HG02759 (cell line): ENCODE measurements at regions not wholly inside any gene's neighbourhood (a gene's known extent, or its start where the extent isn't known, plus 50 kb on each side); places are given as distances from the start of the nearest gene placed in this dataset.
"Not testable (repeated sequence)": the region's sequence is repeated elsewhere in the genome, so short reads cannot be mapped to it uniquely, and the experiment has no call there.

Source experiments
- ATAC-seq: cut with Tn5 transposase; IDR thresholded peaks from one replicate; pipeline ENCODE4 v1.9.1; 2021; ENCODE audit warnings: mild to moderate bottlenecking, moderate library complexity; ENCODE audit not compliant: unreplicated experiment

DNA sequence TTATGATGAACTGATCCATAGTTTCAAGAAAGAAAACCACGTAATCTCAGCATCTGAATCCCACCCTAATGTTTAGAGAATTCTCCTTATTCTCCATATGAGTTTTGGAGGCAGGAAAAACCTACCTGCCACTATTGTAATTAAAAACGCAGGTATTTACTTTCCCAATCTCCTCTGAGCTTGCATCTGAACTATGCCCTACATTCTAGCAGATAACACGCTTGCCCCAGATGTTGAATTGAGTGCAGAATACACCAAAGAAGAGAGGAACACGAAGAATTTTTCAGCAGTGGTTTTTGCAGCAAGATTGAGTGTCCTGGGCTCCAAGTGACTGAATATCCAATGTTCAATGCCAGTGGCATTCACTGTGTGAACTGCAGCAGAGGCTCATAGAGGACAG lies 182.4 kb downstream of the COX18 start:
- no peak for ATAC-seq

DNA sequence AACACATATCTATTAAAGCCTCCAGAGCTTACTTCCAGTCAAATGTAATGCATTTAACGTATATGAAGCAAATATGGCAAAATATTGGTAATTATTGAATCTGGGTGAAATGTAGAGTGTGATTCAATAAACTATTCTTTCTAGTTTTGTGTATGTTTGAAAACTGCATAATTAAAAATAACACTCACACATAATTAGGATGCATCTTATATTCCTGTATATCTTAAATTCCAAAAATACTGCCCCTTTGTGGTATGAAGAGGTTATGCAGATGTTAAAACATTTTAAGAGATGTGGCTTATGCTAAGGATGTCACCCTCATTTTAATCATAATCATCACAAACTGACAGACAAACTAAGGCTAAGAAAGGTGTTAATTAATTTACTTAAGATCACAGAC lies 182.9 kb downstream of the COX18 start:
- ATAC-seq = no peak

- ATAC-seq = not testable (repeated sequence)
Measured at GRCh38 chr4:72884225-72884624, 185.3 kb downstream of the COX18 start.

DNA sequence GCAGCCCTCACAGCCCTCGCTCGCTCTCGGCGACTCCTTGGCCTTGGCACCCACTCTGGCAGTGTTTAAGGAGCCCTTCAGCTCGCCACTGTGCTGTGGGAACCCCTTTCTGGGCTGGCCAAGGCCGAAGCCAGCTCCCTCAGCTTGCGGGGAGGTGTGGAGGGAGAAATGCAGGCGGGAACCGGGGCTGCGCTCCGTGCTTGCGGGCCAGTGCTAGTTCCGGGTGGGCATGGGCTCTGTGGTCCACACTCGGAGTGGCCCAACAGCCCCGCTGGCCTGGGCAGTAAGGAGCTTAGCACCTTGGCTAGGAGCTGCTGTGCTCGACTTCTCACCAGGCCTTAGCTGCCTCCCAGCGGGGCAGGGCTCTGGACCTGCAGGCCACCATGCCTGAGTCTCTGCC lies 192.6 kb downstream of the COX18 start:
- no peak for ATAC-seq

DNA sequence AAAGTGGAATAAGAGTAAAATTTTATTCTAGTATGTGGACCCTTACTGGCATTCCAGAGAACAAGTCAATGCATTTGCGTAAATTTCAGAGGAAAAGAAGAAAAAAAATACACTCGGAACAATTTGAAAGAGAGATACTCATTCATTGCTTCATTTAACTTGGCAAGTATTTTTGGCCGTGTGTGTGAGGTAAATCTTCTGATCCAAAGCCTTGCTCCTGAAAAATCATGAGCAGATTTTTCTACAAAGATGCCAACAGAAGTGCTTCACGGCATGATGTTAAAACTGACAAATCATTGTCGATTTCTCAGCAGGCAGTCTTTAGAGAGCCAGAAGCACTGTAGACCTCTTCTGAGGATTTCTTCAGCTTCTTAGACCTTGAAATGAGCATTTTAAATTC lies 194.0 kb downstream of the COX18 start:
- no peak for ATAC-seq

GRCh38 chr4:72875138-72875537 lies 194.4 kb downstream of the COX18 start:
- ATAC-seq = no peak

GRCh38 chr4:72864898-72865297 lies 204.6 kb downstream of the COX18 start:
- no peak for ATAC-seq

DNA sequence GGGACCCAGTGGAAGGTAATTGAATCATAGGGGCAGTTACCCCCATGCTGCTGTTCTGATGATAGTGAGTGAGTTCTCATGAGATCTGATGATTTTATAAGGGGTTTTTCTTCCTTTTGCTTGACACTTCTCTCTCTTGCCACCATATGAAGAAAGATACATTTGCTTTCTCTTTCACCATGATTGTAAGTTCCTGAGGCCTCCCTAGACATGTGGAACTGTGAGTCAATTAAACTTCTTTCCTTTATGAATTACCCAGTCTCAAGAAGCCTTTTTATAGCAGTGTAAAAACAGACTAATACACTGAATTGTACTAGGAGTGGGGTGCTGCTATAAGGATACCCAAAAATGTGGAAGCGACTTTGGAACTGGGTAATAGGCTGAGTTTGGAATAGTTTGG lies 205.2 kb downstream of the COX18 start:
- ATAC-seq = not testable (repeated sequence)

GRCh38 chr4:72860766-72861165 lies 208.8 kb downstream of the COX18 start:
- ATAC-seq = no peak

DNA sequence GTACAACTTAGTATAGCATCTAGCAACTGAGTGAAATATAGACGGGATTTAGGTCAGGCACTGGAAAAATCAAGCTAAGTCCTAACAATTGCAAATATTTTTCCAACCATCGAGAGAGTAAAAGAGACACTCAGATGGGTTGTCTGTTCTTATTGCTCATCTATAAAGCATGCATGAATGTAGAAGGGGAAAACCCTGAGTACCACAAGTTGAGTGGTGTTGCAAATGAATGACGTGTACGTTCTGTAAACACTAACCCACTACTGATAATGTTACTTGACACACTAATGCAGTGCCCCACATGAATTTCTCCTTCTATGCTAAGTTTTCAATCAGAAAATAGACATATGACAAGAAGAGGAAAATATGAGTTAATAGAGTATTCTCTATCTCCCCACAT lies 211.2 kb downstream of the COX18 start:
- no peak for ATAC-seq

DNA sequence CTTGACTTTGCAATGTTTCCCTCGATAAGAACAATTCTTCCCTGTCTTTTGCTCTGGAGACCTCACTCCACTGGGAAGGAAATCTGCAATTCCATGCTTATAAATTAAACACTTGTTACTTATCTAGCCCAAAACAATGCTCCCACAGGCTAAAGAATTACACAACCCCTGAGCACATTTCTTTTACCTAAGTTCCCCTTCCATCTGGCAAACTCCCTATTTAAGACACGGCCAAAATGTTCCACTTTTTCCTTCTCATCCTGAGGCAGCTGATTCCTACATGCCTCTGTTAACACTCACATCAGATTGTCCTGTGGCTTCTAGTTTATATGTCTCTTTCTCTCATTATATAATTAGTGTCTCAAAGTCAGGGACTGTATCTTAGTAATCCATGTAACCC lies 211.7 kb downstream of the COX18 start:
- ATAC-seq = no peak

GRCh38 chr4:72857216-72857615 lies 212.3 kb downstream of the COX18 start:
- ATAC-seq = no peak

DNA sequence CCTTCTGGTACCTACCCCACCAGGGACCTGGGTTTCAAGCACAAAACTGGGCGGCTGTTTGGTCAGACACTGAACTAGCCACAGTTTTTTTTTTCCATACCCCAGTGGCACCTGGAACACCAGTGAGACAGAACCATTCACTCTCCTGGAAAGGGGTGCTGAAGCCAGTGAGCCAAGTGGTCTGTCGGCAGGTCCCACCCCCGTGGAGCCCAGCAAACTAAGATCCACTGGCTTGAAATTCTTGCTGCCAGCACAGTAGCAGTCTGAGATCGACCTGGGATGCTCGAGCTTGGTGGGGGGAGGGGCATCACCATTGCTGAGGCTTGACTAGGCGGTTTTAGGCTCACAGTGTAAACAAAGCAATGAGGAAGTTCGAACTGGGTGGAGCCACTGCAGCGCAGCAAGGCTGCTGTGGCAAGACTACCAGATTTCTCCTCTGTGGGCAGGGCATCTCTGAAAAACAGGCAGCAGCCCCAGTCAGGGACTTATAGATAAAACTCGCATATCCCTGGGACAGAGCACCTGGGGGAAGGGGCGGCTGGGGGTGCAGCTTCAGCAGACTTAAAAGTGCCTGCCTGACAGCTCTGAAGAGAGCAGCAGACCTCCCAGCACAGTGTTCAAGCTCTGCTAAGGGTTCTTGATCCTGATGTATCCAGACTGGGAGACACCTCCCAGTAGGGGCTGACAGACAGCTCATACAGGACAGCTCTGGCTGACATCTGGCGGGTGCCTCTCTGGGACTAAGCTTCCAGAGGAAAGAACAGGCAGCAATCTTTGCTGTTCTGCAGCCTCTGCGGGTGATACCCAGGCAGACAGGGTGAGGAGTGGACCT lies 223.0 kb downstream of the COX18 start:
- ATAC-seq = no peak

DNA sequence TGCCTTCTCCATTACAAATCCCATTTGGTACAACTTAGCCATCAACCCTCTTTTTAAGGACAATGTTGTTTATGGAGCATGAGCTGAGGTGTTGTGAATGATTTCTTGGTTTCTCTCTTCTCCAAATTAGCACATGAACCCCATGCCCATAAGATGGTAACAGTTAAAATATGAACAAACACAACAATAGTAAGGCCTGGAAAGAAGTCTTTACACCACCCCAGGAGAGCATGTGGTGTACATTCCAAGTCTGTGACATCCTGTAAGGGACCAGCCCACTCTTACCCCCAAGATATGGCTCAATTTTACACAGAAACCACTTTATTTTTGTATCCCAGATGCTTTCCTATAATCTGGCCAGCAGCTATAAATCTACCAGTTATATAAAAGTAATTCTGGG lies 226.1 kb downstream of the COX18 start:
- ATAC-seq = no peak

GRCh38 chr4:72842323-72842722 lies 227.2 kb downstream of the COX18 start:
- no peak for ATAC-seq

- ATAC-seq = not testable (repeated sequence)
Measured at GRCh38 chr4:72840166-72840565, 229.3 kb downstream of the COX18 start.

DNA sequence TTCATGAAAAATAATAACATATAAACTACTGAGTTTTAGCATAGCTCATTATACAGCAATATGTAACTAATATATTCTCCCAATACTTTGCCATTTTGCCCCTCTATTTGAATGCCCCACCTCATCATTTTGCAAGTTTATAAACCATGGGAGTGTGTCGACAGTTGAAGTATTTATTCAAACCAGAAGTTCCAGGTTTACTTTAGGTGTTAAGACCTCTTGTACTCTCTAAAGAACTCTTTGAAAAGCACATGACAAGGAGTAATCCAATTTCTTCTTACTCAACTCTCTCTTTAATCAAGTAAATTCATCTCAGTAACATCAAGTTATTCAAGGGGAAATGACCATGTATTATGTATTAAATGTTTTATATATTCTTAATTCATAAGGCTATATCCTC lies 240.7 kb downstream of the COX18 start:
- ATAC-seq = no peak

- no peak for ATAC-seq
Measured at GRCh38 chr4:72827968-72828367, 241.5 kb downstream of the COX18 start.

DNA sequence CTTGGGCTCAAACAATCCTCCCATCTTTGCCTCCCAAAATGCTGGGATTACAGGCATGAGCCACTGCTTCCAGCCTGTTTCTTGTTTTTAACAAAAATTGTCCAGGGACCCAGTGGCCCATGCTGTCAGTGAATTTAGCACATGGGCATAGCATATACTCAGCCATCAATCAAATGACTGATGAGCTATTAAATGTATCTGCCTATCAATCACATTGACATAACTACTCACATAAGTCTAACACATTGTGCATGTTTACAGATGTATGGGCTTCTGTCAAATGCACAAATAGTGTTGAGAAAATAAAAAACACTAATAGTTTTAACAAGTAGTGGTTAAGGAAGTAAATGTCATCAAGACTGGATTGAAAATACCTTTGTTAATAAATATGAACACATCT lies 249.4 kb downstream of the COX18 start:
- no peak for ATAC-seq

- no peak for ATAC-seq
Measured at GRCh38 chr4:72817012-72817411, 248.0 kb upstream of the ADAMTS3 start.

DNA sequence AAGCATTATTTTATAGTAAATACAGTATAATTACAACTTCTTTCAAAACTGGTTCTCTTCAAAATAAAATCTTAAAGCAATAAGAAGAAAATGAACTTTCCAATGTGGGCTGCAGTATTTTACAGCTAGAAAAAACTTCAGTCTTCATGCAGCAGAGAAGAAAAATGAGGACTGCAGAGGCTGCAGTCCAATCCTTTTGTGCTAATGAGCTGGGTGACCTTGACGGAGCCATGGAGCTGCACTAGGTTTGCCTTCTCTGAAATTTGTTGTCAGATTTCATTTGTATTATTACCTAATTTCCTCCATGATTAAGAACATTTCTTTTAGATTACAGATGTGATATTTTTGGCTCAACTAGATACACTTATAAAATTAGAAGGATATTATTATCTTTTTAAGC lies 245.2 kb upstream of the ADAMTS3 start:
- no peak for ATAC-seq

- ATAC-seq = no peak
Measured at GRCh38 chr4:72809208-72809607, 240.2 kb upstream of the ADAMTS3 start.

GRCh38 chr4:72805284-72805683 lies 236.3 kb upstream of the ADAMTS3 start:
- no peak for ATAC-seq
